Astrocyte (in vitro differentiated cells and primary cell): ENCODE measurements at regions not wholly inside any gene's neighbourhood (a gene's known extent, or its start where the extent isn't known, plus 50 kb on each side); places are given as distances from the start of the nearest gene placed in this dataset.
A peak's percentile ranks its signal among the peaks of the same experiment; 100 is the strongest.

Experiments used
- DNase-seq: peaks from one replicate; pipeline ENCODE4 v3.0.0-alpha.2; 2010; ENCODE audit warnings: low read depth
- FAIRE-seq: peaks from 2 replicates; lab custom pipeline; 2011; peaks lifted over from hg19 to GRCh38; lab: Jason Lieb, UNC
- H2AFZ ChIP-seq: 2 replicates; pipeline ENCODE4 v1.6.0; 2012; ENCODE audit warnings: low read depth, low read length, inconsistent platforms
- H3K27ac ChIP-seq: 2 replicates; pipeline ENCODE4 v1.5.1; 2011; ENCODE audit warnings: low read depth, low read length, inconsistent platforms
- H3K27me3 ChIP-seq: 2 replicates; pipeline ENCODE4 v1.6.0; 2011; ENCODE audit warnings: low read length, inconsistent platforms; ENCODE audit not compliant: insufficient read depth
- H3K36me3 ChIP-seq: 2 replicates; pipeline ENCODE4 v1.5.1; 2011; ENCODE audit warnings: low read length, inconsistent platforms; ENCODE audit not compliant: insufficient read depth
- H3K4me1 ChIP-seq: 2 replicates; pipeline ENCODE4 v1.5.1; 2011; ENCODE audit warnings: low read length, inconsistent platforms; ENCODE audit not compliant: insufficient read depth
- H3K4me2 ChIP-seq: 2 replicates; pipeline ENCODE4 v1.6.0; 2012; ENCODE audit warnings: low read length, inconsistent platforms
- H3K4me3 ChIP-seq: 2 replicates; pipeline ENCODE4 v1.5.1; 2011; ENCODE audit warnings: low read depth, mild to moderate bottlenecking, low read length, inconsistent platforms; ENCODE audit not compliant: insufficient read depth
- H3K79me2 ChIP-seq: 2 replicates; pipeline ENCODE4 v1.6.0; 2012; ENCODE audit warnings: mild to moderate bottlenecking, low read length, inconsistent platforms; ENCODE audit not compliant: insufficient read depth
- H3K9ac ChIP-seq: 2 replicates; pipeline ENCODE4 v1.6.0; 2012; ENCODE audit warnings: mild to moderate bottlenecking, low read length, inconsistent platforms
- H3K9me3 ChIP-seq: 2 replicates; pipeline ENCODE4 v1.5.1; 2012; ENCODE audit warnings: low read depth, mild to moderate bottlenecking, low read length, inconsistent platforms; ENCODE audit not compliant: insufficient read depth
- H4K20me1 ChIP-seq: 2 replicates; pipeline ENCODE4 v1.6.0; 2012; ENCODE audit warnings: low read length, inconsistent platforms; ENCODE audit not compliant: insufficient read depth
- H3K27ac Mint-ChIP-seq: one replicate; pipeline ENCODE4 v1.8.0; 2021; ENCODE audit warnings: mild to moderate bottlenecking, mixed read lengths; ENCODE audit not compliant: unreplicated experiment
- H3K27me3 Mint-ChIP-seq: one replicate; pipeline ENCODE4 v1.8.0; 2021; ENCODE audit warnings: low read depth, mixed read lengths; ENCODE audit not compliant: unreplicated experiment
- H3K36me3 Mint-ChIP-seq: one replicate; pipeline ENCODE4 v1.8.0; 2021; ENCODE audit warnings: low read depth, mixed read lengths; ENCODE audit not compliant: unreplicated experiment
- H3K4me1 Mint-ChIP-seq: one replicate; pipeline ENCODE4 v1.8.0; 2021; ENCODE audit warnings: low read depth, mixed read lengths; ENCODE audit not compliant: unreplicated experiment
- H3K4me3 Mint-ChIP-seq: one replicate; pipeline ENCODE4 v1.8.0; 2021; ENCODE audit warnings: mild to moderate bottlenecking, moderate library complexity, mixed read lengths; ENCODE audit not compliant: unreplicated experiment
- H3K9me3 Mint-ChIP-seq: one replicate; pipeline ENCODE4 v1.8.0; 2021; ENCODE audit warnings: mild to moderate bottlenecking, mixed read lengths; ENCODE audit not compliant: unreplicated experiment
- EZH2 ChIP-seq: IDR thresholded peaks from 2 replicates; pipeline ENCODE4 v1.6.1; 2012; ENCODE audit warnings: mild to moderate bottlenecking, low read length, inconsistent platforms; ENCODE audit not compliant: insufficient read depth
- TF ChIP-seq, protein P1 (sequence below): IDR thresholded peaks from 2 replicates; pipeline ENCODE4 v1.5.1; 2011; ENCODE audit warnings: low read depth, mild to moderate bottlenecking, inconsistent platforms, low read length, moderate library complexity; ENCODE audit not compliant: insufficient read depth

DNA sequence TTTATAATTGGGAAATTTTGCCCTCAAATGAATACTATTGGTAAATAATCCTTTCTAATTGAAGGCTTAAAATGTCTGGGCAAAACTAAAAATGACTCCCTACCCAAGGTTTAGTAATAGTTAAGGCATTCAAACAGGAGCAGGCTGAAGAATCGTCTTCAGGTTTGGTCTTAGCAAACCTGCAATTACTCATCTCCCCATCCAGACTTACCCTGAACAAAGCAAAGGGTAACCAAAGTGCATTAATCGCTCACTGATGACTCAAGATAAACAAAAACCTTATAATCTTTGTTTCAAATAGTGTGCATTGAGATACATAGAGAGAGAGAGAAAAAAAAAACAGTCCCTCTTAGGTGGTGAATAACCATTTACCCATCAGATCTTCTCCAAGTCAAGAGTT, 225.5 kb downstream of the BMP2 start:
- Mint-ChIP-seq H3K4me1 (peaks cover 27% of the 10 kb centered on the region), H3K4me3 (no peak overlapping the region), H3K27ac (peak overlapping the region; percentile 15), H3K36me3 (no peaks in the 10 kb centered on the region), H3K9me3 (peaks cover 6% of the 10 kb centered on the region), H3K27me3 (no peaks in the 10 kb centered on the region)
- DNase-seq = peak; percentile 82
- Histone ChIP-seq H3K4me1 (peaks cover 2% of the 10 kb centered on the region), H2AFZ (no peak overlapping the region), H3K27ac (no peak overlapping the region), H3K79me2 (no peaks in the 10 kb centered on the region), H3K4me2 (peak overlapping the region; percentile 7), H3K27me3 (no peaks in the 10 kb centered on the region), H3K36me3 (no peaks in the 10 kb centered on the region), H3K4me3 (no peak overlapping the region), H3K9ac (no peak overlapping the region), H3K9me3 (no peaks in the 10 kb centered on the region), H4K20me1 (no peaks in the 10 kb centered on the region)
- FAIRE-seq = no peak
- TF ChIP-seq, protein P1, sequence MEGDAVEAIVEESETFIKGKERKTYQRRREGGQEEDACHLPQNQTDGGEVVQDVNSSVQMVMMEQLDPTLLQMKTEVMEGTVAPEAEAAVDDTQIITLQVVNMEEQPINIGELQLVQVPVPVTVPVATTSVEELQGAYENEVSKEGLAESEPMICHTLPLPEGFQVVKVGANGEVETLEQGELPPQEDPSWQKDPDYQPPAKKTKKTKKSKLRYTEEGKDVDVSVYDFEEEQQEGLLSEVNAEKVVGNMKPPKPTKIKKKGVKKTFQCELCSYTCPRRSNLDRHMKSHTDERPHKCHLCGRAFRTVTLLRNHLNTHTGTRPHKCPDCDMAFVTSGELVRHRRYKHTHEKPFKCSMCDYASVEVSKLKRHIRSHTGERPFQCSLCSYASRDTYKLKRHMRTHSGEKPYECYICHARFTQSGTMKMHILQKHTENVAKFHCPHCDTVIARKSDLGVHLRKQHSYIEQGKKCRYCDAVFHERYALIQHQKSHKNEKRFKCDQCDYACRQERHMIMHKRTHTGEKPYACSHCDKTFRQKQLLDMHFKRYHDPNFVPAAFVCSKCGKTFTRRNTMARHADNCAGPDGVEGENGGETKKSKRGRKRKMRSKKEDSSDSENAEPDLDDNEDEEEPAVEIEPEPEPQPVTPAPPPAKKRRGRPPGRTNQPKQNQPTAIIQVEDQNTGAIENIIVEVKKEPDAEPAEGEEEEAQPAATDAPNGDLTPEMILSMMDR = no peak
- no peak for TF ChIP-seq EZH2

DNA sequence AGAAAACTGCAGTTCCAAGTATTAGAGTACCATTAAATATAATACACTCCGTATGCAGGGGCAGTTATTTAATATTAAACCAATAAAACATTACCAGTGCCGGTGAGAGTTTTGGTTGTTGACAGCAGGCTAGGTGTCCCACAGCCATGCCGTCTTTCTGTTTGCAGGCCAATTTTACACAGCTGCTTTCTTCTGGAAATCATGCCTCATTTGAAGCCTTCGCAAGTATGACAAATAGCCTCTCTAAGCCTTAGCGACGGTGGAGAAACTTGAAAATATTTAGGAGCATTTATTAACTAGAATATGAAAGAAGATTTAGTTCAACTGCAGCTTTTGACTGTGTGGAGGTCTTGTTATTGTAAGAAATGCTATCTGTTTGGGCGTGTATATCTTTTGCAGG, 226.0 kb downstream of the BMP2 start:
- Histone ChIP-seq H3K27me3 (no peaks in the 10 kb centered on the region), H3K9ac (no peak overlapping the region), H3K27ac (no peak overlapping the region), H2AFZ (no peak overlapping the region), H3K36me3 (no peaks in the 10 kb centered on the region), H3K9me3 (no peaks in the 10 kb centered on the region), H4K20me1 (no peaks in the 10 kb centered on the region), H3K79me2 (no peaks in the 10 kb centered on the region), H3K4me1 (peaks cover 2% of the 10 kb centered on the region), H3K4me2 (peak overlapping the region; percentile 7), H3K4me3 (no peak overlapping the region)
- Mint-ChIP-seq H3K4me3 (no peak overlapping the region), H3K4me1 (peaks cover 27% of the 10 kb centered on the region), H3K27me3 (no peaks in the 10 kb centered on the region), H3K27ac (no peak overlapping the region), H3K36me3 (no peaks in the 10 kb centered on the region), H3K9me3 (peaks cover 6% of the 10 kb centered on the region)
- TF ChIP-seq, protein P1 = no peak
- TF ChIP-seq EZH2 = no peak
- DNase-seq (peak; percentile 27), FAIRE-seq (no peak)

DNA sequence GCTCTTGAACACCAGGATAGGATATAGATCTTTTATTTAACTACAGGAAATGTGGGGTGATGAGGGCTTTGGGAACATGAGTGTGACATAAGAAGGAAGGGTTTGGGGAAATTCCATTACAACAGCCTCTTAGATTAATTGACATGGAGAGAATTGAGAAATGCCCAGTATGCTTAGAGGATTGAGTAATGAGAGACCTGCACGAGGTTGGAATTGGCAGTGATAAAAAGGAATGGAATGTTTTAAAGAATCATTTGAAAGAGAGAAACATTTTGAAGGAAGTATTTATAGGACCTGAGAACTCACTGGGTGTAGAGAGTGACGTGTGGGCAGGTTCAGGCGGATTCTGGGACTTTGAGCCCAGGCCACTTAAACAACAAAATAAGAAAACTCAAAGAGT, 227.0 kb downstream of the BMP2 start:
- H3K9me3 ChIP-seq = no peaks in the 10 kb centered on the region
- Mint-ChIP-seq H3K9me3 (peaks cover 6% of the 10 kb centered on the region), H3K27me3 (no peaks in the 10 kb centered on the region), H3K36me3 (no peaks in the 10 kb centered on the region), H3K4me3 (no peak overlapping the region), H3K4me1 (peaks cover 27% of the 10 kb centered on the region), H3K27ac (peak overlapping the region; percentile 80)
- no peak overlapping the region for H2AFZ ChIP-seq
- H3K36me3 ChIP-seq = no peaks in the 10 kb centered on the region
- TF ChIP-seq EZH2 = no peak
- peaks cover 2% of the 10 kb centered on the region for H3K4me1 ChIP-seq
- no peak overlapping the region for H3K9ac ChIP-seq
- H3K27ac ChIP-seq = peak overlapping the region; percentile 48
- FAIRE-seq (no peak), DNase-seq (peak; percentile 77)
- no peaks in the 10 kb centered on the region for H4K20me1 ChIP-seq
- H3K79me2 ChIP-seq = no peaks in the 10 kb centered on the region
- no peaks in the 10 kb centered on the region for H3K27me3 ChIP-seq
- no peak overlapping the region for H3K4me3 ChIP-seq
- H3K4me2 ChIP-seq = no peak overlapping the region
